Erythroblast (primary cell): ENCODE measurements at regions not wholly inside any gene's neighbourhood (a gene's known extent, or its start where the extent isn't known, plus 50 kb on each side); places are given as distances from the start of the nearest gene placed in this dataset.
A peak's percentile ranks its signal among the peaks of the same experiment; 100 is the strongest.

Source experiments
- DNase-seq, 2 experiments: peaks; one replicate each; lab custom pipeline; 2025; lab: John Stamatoyannopoulos, UW
- GATA1 ChIP-seq: IDR thresholded peaks from 2 replicates; pipeline ENCODE4 v1.6.1; 2011; ENCODE audit warnings: low read depth, mild to moderate bottlenecking, control low read depth, low read length, moderate library complexity
- POLR2A ChIP-seq: IDR thresholded peaks from 2 replicates; pipeline ENCODE4 v1.6.1; 2011; ENCODE audit warnings: mild to moderate bottlenecking, low read length

GRCh38 chr1:79603843-79604242, 597.3 kb upstream of the ADGRL4 start:
- no peak for TF ChIP-seq GATA1
- no peak for TF ChIP-seq POLR2A
- no peak for DNase-seq

GRCh38 chr1:79599257-79599656, 592.7 kb upstream of the ADGRL4 start:
- TF ChIP-seq POLR2A = no peak
- TF ChIP-seq GATA1 = no peak
- DNase-seq = no peak

- no peak for DNase-seq
These were observed 589.4 kb upstream of the ADGRL4 start for GRCh38 chr1:79595931-79596330.

GRCh38 chr1:79594121-79594698, 587.7 kb upstream of the ADGRL4 start:
- DNase-seq = no peak
- TF ChIP-seq POLR2A (no peak), GATA1 (no peak)

More at GRCh38 chr1:79595931-79596330, 589.4 kb upstream of the ADGRL4 start:
- no peak for TF ChIP-seq POLR2A
- TF ChIP-seq GATA1 = no peak

GRCh38 chr1:79592707-79593106, 586.2 kb upstream of the ADGRL4 start:
- DNase-seq = no peak
- no peak for TF ChIP-seq POLR2A
- no peak for TF ChIP-seq GATA1

GRCh38 chr1:79588719-79589118, 582.2 kb upstream of the ADGRL4 start:
- DNase-seq = no peak
- TF ChIP-seq POLR2A = no peak
- no peak for TF ChIP-seq GATA1

- no peak for DNase-seq
These were observed 580.7 kb upstream of the ADGRL4 start for GRCh38 chr1:79587229-79587628.

GRCh38 chr1:79585801-79586200, 579.3 kb upstream of the ADGRL4 start:
- DNase-seq = peak in 1 of 2 experiments; percentile 13
- TF ChIP-seq POLR2A (no peak), GATA1 (no peak)

More at GRCh38 chr1:79587229-79587628, 580.7 kb upstream of the ADGRL4 start:
- TF ChIP-seq GATA1 (no peak), POLR2A (no peak)

GRCh38 chr1:79575424-79575823, 568.9 kb upstream of the ADGRL4 start:
- TF ChIP-seq POLR2A = no peak
- no peak for TF ChIP-seq GATA1
- DNase-seq = no peak

GRCh38 chr1:79568411-79568810, 561.9 kb upstream of the ADGRL4 start:
- DNase-seq = no peak
- TF ChIP-seq POLR2A (no peak), GATA1 (no peak)

GRCh38 chr1:79561521-79561978, 555.0 kb upstream of the ADGRL4 start:
- no peak for DNase-seq
- TF ChIP-seq POLR2A = no peak
- TF ChIP-seq GATA1 = no peak

- TF ChIP-seq POLR2A = no peak
- TF ChIP-seq GATA1 = no peak
- no peak for DNase-seq
These were observed 549.7 kb upstream of the ADGRL4 start for GRCh38 chr1:79556189-79556588.

GRCh38 chr1:79554688-79555087, 548.2 kb upstream of the ADGRL4 start:
- DNase-seq = no peak

GRCh38 chr1:79551321-79551720, 544.8 kb upstream of the ADGRL4 start:
- DNase-seq = no peak
- TF ChIP-seq GATA1 (no peak), POLR2A (no peak)

More at GRCh38 chr1:79554688-79555087, 548.2 kb upstream of the ADGRL4 start:
- TF ChIP-seq GATA1 (no peak), POLR2A (no peak)

- no peak for TF ChIP-seq GATA1
- TF ChIP-seq POLR2A = no peak
- DNase-seq = no peak
These were observed 543.9 kb upstream of the ADGRL4 start for GRCh38 chr1:79550402-79550801.
